ENCODE measurements at regions not wholly inside any gene's neighbourhood (a gene's known extent, or its start where the extent isn't known, plus 50 kb on each side); places are given as distances from the start of the nearest gene placed in this dataset.

DNA sequence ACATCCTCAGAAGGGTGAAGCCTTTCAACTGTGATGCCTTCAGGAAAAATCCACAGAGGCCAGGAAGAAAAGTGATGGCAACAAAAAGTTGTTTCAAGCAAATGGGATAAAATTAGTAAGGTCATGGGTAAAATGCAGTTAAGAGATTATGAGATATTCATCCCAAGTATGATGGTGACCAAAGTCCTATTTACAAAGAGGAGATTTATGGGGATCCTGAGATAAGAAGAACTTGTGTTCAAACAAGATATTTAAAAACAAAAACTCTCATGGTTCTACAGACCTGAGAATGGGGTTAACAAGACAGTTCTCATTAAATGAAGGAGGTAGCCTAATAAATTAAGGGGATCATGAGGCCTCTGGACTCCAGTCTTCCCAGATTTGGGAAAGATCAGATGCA lies 184.4 kb downstream of the FCRL5 start:
- H3K4me1 Mint-ChIP-seq (ENCODE audit: low read depth, unreplicated experiment) = peaks cover 7% of the 10 kb centered on the region
- no peak overlapping the region for H2AFZ ChIP-seq (ENCODE audit: low read depth, low read length)
- no peaks in the 10 kb centered on the region for H4K20me1 ChIP-seq (ENCODE audit: insufficient read depth, low read length)
- no peak overlapping the region for H3K9ac ChIP-seq (ENCODE audit: low read length)
- no peaks in the 10 kb centered on the region for H3K36me3 ChIP-seq (ENCODE audit: insufficient read depth, low read length)
- no peaks in the 10 kb centered on the region for H3K36me3 Mint-ChIP-seq (ENCODE audit: low read depth, unreplicated experiment)
- no peak overlapping the region for H3K4me3 Mint-ChIP-seq (ENCODE audit: unreplicated experiment)
- no peaks in the 10 kb centered on the region for H3K9me3 Mint-ChIP-seq (ENCODE audit: unreplicated experiment)
- H3K27ac ChIP-seq (ENCODE audit: low read depth, low read length) = no peak overlapping the region
- TF ChIP-seq CTCF (IDR thresholded peaks at IDR 0.05; ENCODE audit: insufficient read depth, low read depth, low read length) (no peak), EZH2 (IDR thresholded peaks at IDR 0.05; ENCODE audit: insufficient read depth, low read length) (no peak)
- no peak overlapping the region for H3K27ac Mint-ChIP-seq (ENCODE audit: unreplicated experiment)
- H3K4me1 ChIP-seq (ENCODE audit: insufficient read depth, low read length) = no peaks in the 10 kb centered on the region
- no peak overlapping the region for H3K4me2 ChIP-seq (ENCODE audit: low read length)
- FAIRE-seq (no peak), DNase-seq (ENCODE audit: low read depth) (no peak)
- no peaks in the 10 kb centered on the region for H3K79me2 ChIP-seq (ENCODE audit: insufficient read depth, low read length)
- peaks cover 5% of the 10 kb centered on the region for H3K27me3 ChIP-seq (ENCODE audit: insufficient read depth, low read length)
- no peak overlapping the region for H3K4me3 ChIP-seq (ENCODE audit: insufficient read depth, low read depth, low read length)
- peaks cover 7% of the 10 kb centered on the region for H3K27me3 Mint-ChIP-seq (ENCODE audit: low read depth, unreplicated experiment)
- H3K9me3 ChIP-seq (ENCODE audit: insufficient read depth, low read depth, low read length) = no peaks in the 10 kb centered on the region

- Mint-ChIP-seq H3K27ac (ENCODE audit: unreplicated experiment) (no peak overlapping the region), H3K4me3 (ENCODE audit: unreplicated experiment) (no peak overlapping the region), H3K9me3 (ENCODE audit: unreplicated experiment) (no peaks in the 10 kb centered on the region), H3K36me3 (ENCODE audit: low read depth, unreplicated experiment) (no peaks in the 10 kb centered on the region), H3K4me1 (ENCODE audit: low read depth, unreplicated experiment) (peaks cover 4% of the 10 kb centered on the region), H3K27me3 (ENCODE audit: low read depth, unreplicated experiment) (peaks cover 7% of the 10 kb centered on the region)
- Histone ChIP-seq H4K20me1 (ENCODE audit: insufficient read depth, low read length) (no peaks in the 10 kb centered on the region), H3K27me3 (ENCODE audit: insufficient read depth, low read length) (peaks cover 5% of the 10 kb centered on the region), H3K27ac (ENCODE audit: low read depth, low read length) (no peak overlapping the region), H3K9me3 (ENCODE audit: insufficient read depth, low read depth, low read length) (no peaks in the 10 kb centered on the region), H2AFZ (ENCODE audit: low read depth, low read length) (no peak overlapping the region), H3K36me3 (ENCODE audit: insufficient read depth, low read length) (no peaks in the 10 kb centered on the region), H3K4me1 (ENCODE audit: insufficient read depth, low read length) (no peaks in the 10 kb centered on the region), H3K4me3 (ENCODE audit: insufficient read depth, low read depth, low read length) (no peak overlapping the region), H3K9ac (ENCODE audit: low read length) (no peak overlapping the region), H3K4me2 (ENCODE audit: low read length) (no peak overlapping the region), H3K79me2 (ENCODE audit: insufficient read depth, low read length) (no peaks in the 10 kb centered on the region)
- DNase-seq (ENCODE audit: low read depth) (no peak), FAIRE-seq (no peak)
- TF ChIP-seq CTCF (IDR thresholded peaks at IDR 0.05; ENCODE audit: insufficient read depth, low read depth, low read length) (no peak), EZH2 (IDR thresholded peaks at IDR 0.05; ENCODE audit: insufficient read depth, low read length) (no peak)
Measured at GRCh38 chr1:157367091-157367739, 185.1 kb downstream of the FCRL5 start.

GRCh38 chr1:157364612-157365011 lies 187.7 kb downstream of the FCRL5 start:
- no peak for FAIRE-seq
- H3K27ac Mint-ChIP-seq (ENCODE audit: unreplicated experiment) = no peak overlapping the region
- H3K9ac ChIP-seq (ENCODE audit: low read length) = no peak overlapping the region

More at GRCh38 chr1:157364612-157365011, 187.7 kb downstream of the FCRL5 start:
- no peak overlapping the region for H3K4me3 Mint-ChIP-seq (ENCODE audit: unreplicated experiment)
- no peak overlapping the region for H3K27ac ChIP-seq (ENCODE audit: low read depth, low read length)
- peaks cover 3% of the 10 kb centered on the region for H3K4me1 Mint-ChIP-seq (ENCODE audit: low read depth, unreplicated experiment)
- H3K79me2 ChIP-seq (ENCODE audit: insufficient read depth, low read length) = no peaks in the 10 kb centered on the region
- TF ChIP-seq CTCF (IDR thresholded peaks at IDR 0.05; ENCODE audit: insufficient read depth, low read depth, low read length) (no peak), EZH2 (IDR thresholded peaks at IDR 0.05; ENCODE audit: insufficient read depth, low read length) (no peak)
- DNase-seq (ENCODE audit: low read depth) = no peak
- H4K20me1 ChIP-seq (ENCODE audit: insufficient read depth, low read length) = no peaks in the 10 kb centered on the region
- no peaks in the 10 kb centered on the region for H3K4me1 ChIP-seq (ENCODE audit: insufficient read depth, low read length)
- H3K36me3 Mint-ChIP-seq (ENCODE audit: low read depth, unreplicated experiment) = no peaks in the 10 kb centered on the region
- no peak overlapping the region for H3K4me3 ChIP-seq (ENCODE audit: insufficient read depth, low read depth, low read length)
- peaks cover 5% of the 10 kb centered on the region for H3K27me3 Mint-ChIP-seq (ENCODE audit: low read depth, unreplicated experiment)
- no peaks in the 10 kb centered on the region for H3K36me3 ChIP-seq (ENCODE audit: insufficient read depth, low read length)
- H3K9me3 Mint-ChIP-seq (ENCODE audit: unreplicated experiment) = no peaks in the 10 kb centered on the region
- H3K4me2 ChIP-seq (ENCODE audit: low read length) = no peak overlapping the region
- H2AFZ ChIP-seq (ENCODE audit: low read depth, low read length) = no peak overlapping the region
- peaks cover 2% of the 10 kb centered on the region for H3K27me3 ChIP-seq (ENCODE audit: insufficient read depth, low read length)
- no peaks in the 10 kb centered on the region for H3K9me3 ChIP-seq (ENCODE audit: insufficient read depth, low read depth, low read length)
